HEK293 (cell line): ENCODE measurements at regions not wholly inside any gene's neighbourhood (a gene's known extent, or its start where the extent isn't known, plus 50 kb on each side); places are given as distances from the start of the nearest gene placed in this dataset.

Experiments
- CTCF ChIA-PET: fragments of 350-600 bp; formaldehyde crosslinking; extraction: SDS; loops from one replicate; lab custom pipeline; 2021; ENCODE audit warnings: antibody characterized with exemption; lab: Yijun Ruan, JAX
- POLR2A ChIA-PET: fragments of 300-600 bp; formaldehyde crosslinking; extraction: SDS; loops from one replicate; lab custom pipeline; 2020; ENCODE audit warnings: antibody characterized with exemption, inconsistent platforms; lab: Yijun Ruan, JAX
- H3K27ac ChIP-seq: fragments of 200-500 bp; sonication (Bioruptor generic); 2 replicates; pipeline ENCODE4 v1.5.1; 2014; ENCODE audit warnings: low read depth, low read length, control low read depth, inconsistent platforms; ENCODE audit errors: extremely low read depth
- H3K36me3 ChIP-seq, 2 experiments: fragments of 200-500 bp in 1 of 2; sonication (Bioruptor generic) in 1 of 2; 1 replicate in 1 of 2; 2 replicates in 1 of 2; pipeline ENCODE4 v1.5.1; 2014 to 2017; ENCODE audit warnings: inconsistent platforms in 2 of 2, low read length in 2 of 2; ENCODE audit not compliant: control insufficient read depth in 2 of 2, insufficient read depth in 1 of 2
- H3K4me1 ChIP-seq: fragments of 200-500 bp; sonication (Bioruptor generic); 2 replicates; pipeline ENCODE4 v1.5.1; 2014; ENCODE audit warnings: mild to moderate bottlenecking, low read length, inconsistent platforms; ENCODE audit not compliant: control insufficient read depth, insufficient read depth
- H3K4me3 ChIP-seq: 2 replicates; pipeline ENCODE4 v1.5.1; 2011; ENCODE audit warnings: low read depth, mild to moderate bottlenecking, control low read depth, low read length, moderate library complexity
- H3K9me3 ChIP-seq: fragments of 200-500 bp; sonication (Bioruptor generic); 2 replicates; pipeline ENCODE4 v1.5.1; 2014; ENCODE audit warnings: low read depth, low read length, inconsistent platforms; ENCODE audit not compliant: control insufficient read depth, insufficient read depth
- BCL11A ChIP-seq: fragments of 450-650 bp; formaldehyde crosslinking; IDR thresholded peaks from 2 replicates; pipeline ENCODE4 v1.5.1; 2016; ENCODE audit warnings: low read depth, missing biosample characterization, missing genetic modification characterization
- GLI2 ChIP-seq: fragments of 450-650 bp; formaldehyde crosslinking; IDR thresholded peaks from 2 replicates; pipeline ENCODE4; 2017; ENCODE audit warnings: missing biosample characterization, missing genetic modification characterization, low read depth, borderline replicate concordance
- MEIS1 ChIP-seq: sonication (generic); formaldehyde crosslinking; IDR thresholded peaks from 2 replicates; pipeline ENCODE4 v1.8.1; 2022; ENCODE audit warnings: missing genetic modification reagents, mild to moderate bottlenecking, borderline replicate concordance
- PRDM6 ChIP-seq: fragments of 450-650 bp; formaldehyde crosslinking; IDR thresholded peaks from 2 replicates; pipeline ENCODE4 v1.5.1; 2017; ENCODE audit warnings: missing biosample characterization, missing genetic modification characterization
- SALL2 ChIP-seq: fragments of 450-650 bp; formaldehyde crosslinking; IDR thresholded peaks from 2 replicates; pipeline ENCODE4 v1.5.0; 2017; ENCODE audit warnings: missing biosample characterization, mild to moderate bottlenecking, missing genetic modification characterization, borderline replicate concordance
- YY1 ChIP-seq: fragments of 450-650 bp; formaldehyde crosslinking; IDR thresholded peaks from 2 replicates; pipeline ENCODE4 v1.5.1; 2018; ENCODE audit warnings: missing biosample characterization, missing genetic modification characterization
- ZBTB6 ChIP-seq: fragments of 450-650 bp; formaldehyde crosslinking; IDR thresholded peaks from 2 replicates; pipeline ENCODE4 v1.5.1; 2017; ENCODE audit warnings: missing biosample characterization, missing genetic modification characterization
- ZBTB8A ChIP-seq: fragments of 450-650 bp; formaldehyde crosslinking; IDR thresholded peaks from 2 replicates; pipeline ENCODE4 v1.5.1; 2016; ENCODE audit warnings: missing biosample characterization, missing genetic modification characterization
- ZEB2 ChIP-seq: fragments of 450-650 bp; formaldehyde crosslinking; IDR thresholded peaks from 2 replicates; pipeline ENCODE4 v1.5.1; 2016; ENCODE audit warnings: missing biosample characterization, missing genetic modification characterization
- ZFHX2 ChIP-seq: fragments of 450-650 bp; formaldehyde crosslinking; conservative IDR thresholded peaks from 2 replicates; pipeline ENCODE4 v1.5.1; 2016; ENCODE audit warnings: missing biosample characterization, missing genetic modification characterization
- ZNF174 ChIP-seq: fragments of 450-650 bp; formaldehyde crosslinking; IDR thresholded peaks from 2 replicates; pipeline ENCODE4 v1.5.0; 2017; ENCODE audit warnings: missing biosample characterization, mild to moderate bottlenecking, missing genetic modification characterization
- ZNF211 ChIP-seq: fragments of 450-650 bp; formaldehyde crosslinking; IDR thresholded peaks from 2 replicates; pipeline ENCODE4 v1.5.1; 2016; ENCODE audit warnings: low read depth, missing biosample characterization, missing genetic modification characterization
- ZNF239 ChIP-seq: fragments of 450-650 bp; formaldehyde crosslinking; IDR thresholded peaks from 2 replicates; pipeline ENCODE4 v1.5.1; 2016; ENCODE audit warnings: missing biosample characterization, missing genetic modification characterization
- ZNF354C ChIP-seq: fragments of 450-650 bp; formaldehyde crosslinking; IDR thresholded peaks from 2 replicates; pipeline ENCODE4 v1.5.1; 2016; ENCODE audit warnings: missing biosample characterization, missing genetic modification characterization, low read depth, borderline replicate concordance
- ZNF394 ChIP-seq: fragments of 450-650 bp; formaldehyde crosslinking; IDR thresholded peaks from 2 replicates; pipeline ENCODE4 v1.5.1; 2016; ENCODE audit warnings: missing biosample characterization, missing genetic modification characterization, mild to moderate bottlenecking, moderate library complexity, borderline replicate concordance
- ZNF521 ChIP-seq: fragments of 450-650 bp; formaldehyde crosslinking; IDR thresholded peaks from 2 replicates; pipeline ENCODE4 v1.5.1; 2017; ENCODE audit warnings: missing biosample characterization, mild to moderate bottlenecking, missing genetic modification characterization
- ZNF530 ChIP-seq: fragments of 450-650 bp; formaldehyde crosslinking; IDR thresholded peaks from 2 replicates; pipeline ENCODE4 v1.5.1; 2016; ENCODE audit warnings: low read depth, missing biosample characterization, missing genetic modification characterization
- ZNF544 ChIP-seq: fragments of 450-650 bp; formaldehyde crosslinking; IDR thresholded peaks from 2 replicates; pipeline ENCODE4 v1.5.0; 2017; ENCODE audit warnings: missing biosample characterization, missing genetic modification characterization
- ZNF610 ChIP-seq: fragments of 450-650 bp; formaldehyde crosslinking; IDR thresholded peaks from 2 replicates; pipeline ENCODE4 v1.5.1; 2016; ENCODE audit warnings: missing biosample characterization, missing genetic modification characterization, borderline replicate concordance
- ZNF664 ChIP-seq: fragments of 450-650 bp; formaldehyde crosslinking; IDR thresholded peaks from 2 replicates; pipeline ENCODE4 v1.5.1; 2016; ENCODE audit warnings: missing biosample characterization, missing genetic modification characterization
- ZNF747 ChIP-seq: fragments of 450-650 bp; formaldehyde crosslinking; IDR thresholded peaks from 2 replicates; pipeline ENCODE4 v1.5.1; 2016; ENCODE audit warnings: missing biosample characterization, missing genetic modification characterization
- ZNF768 ChIP-seq: fragments of 450-650 bp; formaldehyde crosslinking; IDR thresholded peaks from 2 replicates; pipeline ENCODE4 v1.5.1; 2018; ENCODE audit warnings: missing biosample characterization, mild to moderate bottlenecking, missing genetic modification characterization
- ZNF830 ChIP-seq: fragments of 450-650 bp; IDR thresholded peaks from 2 replicates; pipeline ENCODE4 v1.5.0; 2018; ENCODE audit warnings: missing biosample characterization, missing genetic modification characterization, low read depth, mild to moderate bottlenecking, moderate library complexity
- ZNF843 ChIP-seq: fragments of 450-650 bp; formaldehyde crosslinking; IDR thresholded peaks from 2 replicates; pipeline ENCODE4 v1.5.1; 2016; ENCODE audit warnings: missing biosample characterization, missing genetic modification characterization
- ZSCAN23 ChIP-seq: fragments of 450-650 bp; formaldehyde crosslinking; IDR thresholded peaks from 2 replicates; pipeline ENCODE4 v1.5.1; 2016; ENCODE audit warnings: missing biosample characterization, missing genetic modification characterization
- ZSCAN4 ChIP-seq: fragments of 450-650 bp; formaldehyde crosslinking; IDR thresholded peaks from 2 replicates; pipeline ENCODE4 v1.5.1; 2017; ENCODE audit warnings: missing biosample characterization, missing genetic modification characterization

GRCh38 chr4:33961761-33962160 lies 2282.6 kb downstream of the ARAP2 start:
- no peaks in the 10 kb centered on the region for H3K36me3 ChIP-seq
- no peaks in the 10 kb centered on the region for H3K9me3 ChIP-seq
- ChIA-PET CTCF (interaction anchor here (0.7 kb wide), 1 partner anchor 1538 kb away, joined by 3 read pairs; no protein-coding TSS in a partner anchor), POLR2A (no interaction called here)
- H3K4me1 ChIP-seq, result 0 out of 2 replicates have a peak, but pooled peaks cover 2% of the 10 kb centered on the region
- TF ChIP-seq ZNF521 (tag by site-specific recombination), result no peak
- no peak for TF ChIP-seq ZNF610 (tag by site-specific recombination)
- TF ChIP-seq YY1 (tag by site-specific recombination), result no peak
- TF ChIP-seq MEIS1 (CRISPR knock-in tag), result no peak
- no peak for TF ChIP-seq ZNF354C
- TF ChIP-seq ZSCAN23 (tag by site-specific recombination), result no peak
- no peak for TF ChIP-seq ZNF544 (tag by site-specific recombination)
- no peak for TF ChIP-seq ZNF239 (tag by site-specific recombination)
- TF ChIP-seq BCL11A (tag by site-specific recombination), result no peak
- no peak for TF ChIP-seq ZNF394 (tag by site-specific recombination)
- TF ChIP-seq ZBTB8A (tag by site-specific recombination), result no peak
- no peak for TF ChIP-seq ZNF768 (tag by site-specific recombination)
- no peak for TF ChIP-seq ZNF747
- no peak for TF ChIP-seq SALL2
- no peak for TF ChIP-seq ZEB2 (tag by site-specific recombination)
- TF ChIP-seq PRDM6 (tag by site-specific recombination), result no peak
- no peak for TF ChIP-seq ZNF530
- TF ChIP-seq ZSCAN4 (tag by site-specific recombination), result no peak
- TF ChIP-seq ZNF211 (tag by site-specific recombination), result no peak
- H3K27ac ChIP-seq, result no peak overlapping the region
- no peak overlapping the region for H3K4me3 ChIP-seq

- Histone ChIP-seq H3K4me3 (no peak overlapping the region), H3K9me3 (no peaks in the 10 kb centered on the region), H3K4me1 (no peaks in the 10 kb centered on the region), H3K36me3 (no peaks in the 10 kb centered on the region), H3K27ac (no peak overlapping the region)
- TF ChIP-seq ZFHX2 (tag by site-specific recombination) (no peak), ZNF768 (tag by site-specific recombination) (no peak), ZNF843 (tag by site-specific recombination) (no peak), GLI2 (tag by site-specific recombination) (no peak), ZSCAN4 (tag by site-specific recombination) (no peak), ZNF174 (tag by site-specific recombination) (no peak), ZNF664 (tag by site-specific recombination) (no peak), ZBTB6 (no peak), ZNF830 (tag by site-specific recombination) (no peak)
- CTCF ChIA-PET, result no interaction called here
- POLR2A ChIA-PET, result no interaction called here
Observed at GRCh38 chr4:33966808-33967207, 2277.5 kb downstream of the ARAP2 start.
